ENCODE measurements at regions not wholly inside any gene's neighbourhood (a gene's known extent, or its start where the extent isn't known, plus 50 kb on each side); places are given as distances from the start of the nearest gene placed in this dataset.
A peak's percentile ranks its signal among the peaks of the same experiment; 100 is the strongest.
"Not testable (repeated sequence)": the region's sequence is repeated elsewhere in the genome, so short reads cannot be mapped to it uniquely, and the experiment has no call there.

DNA sequence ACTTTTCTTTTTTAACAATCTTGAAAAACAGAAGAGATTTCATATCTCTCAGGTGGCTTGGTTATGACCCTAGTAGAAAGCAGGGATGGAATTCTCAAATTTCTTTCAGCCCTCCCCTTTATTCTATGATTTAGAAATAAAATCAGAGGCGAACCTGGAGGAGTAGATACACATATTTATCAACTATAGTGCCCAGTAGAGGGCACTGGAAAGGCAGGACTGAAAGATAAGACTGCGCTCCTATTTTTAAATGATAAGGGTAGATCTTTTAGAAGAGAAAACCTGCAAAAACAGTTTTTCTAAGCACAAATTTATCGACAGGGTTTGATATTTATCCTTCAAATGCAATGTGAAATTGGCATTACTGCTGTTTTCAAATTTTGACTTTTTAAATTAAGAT is 1296.6 kb downstream of the EPHA7 start:
- DNase-seq, result no peak

GRCh38 chr6:92121228-92121627 is 1298.1 kb downstream of the EPHA7 start:
- no peak for DNase-seq

- DNase-seq, result no peak
Measured at GRCh38 chr6:92117800-92118199, 1301.6 kb downstream of the EPHA7 start.

DNA sequence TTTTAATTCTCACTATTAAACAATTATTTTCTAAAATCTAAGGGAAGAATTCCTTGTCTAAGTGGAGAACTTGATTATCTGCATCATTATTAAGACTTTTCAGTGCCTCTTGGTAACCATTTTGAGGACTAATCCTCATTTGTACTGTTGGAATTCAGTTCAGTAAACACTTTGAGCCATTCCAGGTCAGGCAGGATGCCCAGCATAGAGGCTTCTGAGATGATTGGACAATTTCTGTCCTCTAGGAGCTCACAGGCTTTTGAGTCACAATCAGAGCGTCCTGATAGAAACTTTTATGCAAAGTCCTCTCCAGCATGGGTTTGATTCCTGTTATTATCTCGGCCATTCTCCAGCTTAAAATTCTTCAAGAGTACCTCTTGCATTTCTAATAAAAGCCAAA is 1304.6 kb downstream of the EPHA7 start:
- DNase-seq, result no peak

- no peak for DNase-seq
Measured at GRCh38 chr6:92114091-92114675, 1305.2 kb downstream of the EPHA7 start.

DNA sequence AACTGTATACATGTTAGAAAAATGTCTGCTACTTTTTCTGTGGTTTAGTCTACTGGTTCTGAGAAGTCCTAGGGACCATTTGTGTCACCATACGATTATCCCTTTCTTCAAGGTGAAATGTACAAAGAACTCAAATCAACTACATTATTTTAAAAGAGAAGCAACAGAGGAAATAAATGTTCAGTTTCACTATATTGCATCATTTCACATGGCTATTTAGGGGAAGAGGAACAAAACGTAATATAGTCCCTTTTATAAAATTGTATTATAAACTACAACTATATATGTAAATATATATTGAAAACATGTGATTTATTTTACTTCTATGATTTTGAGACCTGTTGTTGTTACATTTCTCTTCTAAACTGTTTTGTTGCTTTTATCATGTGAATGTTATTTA is 1308.0 kb downstream of the EPHA7 start:
- no peak for DNase-seq

GRCh38 chr6:92110403-92110802 is 1309.0 kb downstream of the EPHA7 start:
- DNase-seq, result peak; percentile 15 to 25

DNA sequence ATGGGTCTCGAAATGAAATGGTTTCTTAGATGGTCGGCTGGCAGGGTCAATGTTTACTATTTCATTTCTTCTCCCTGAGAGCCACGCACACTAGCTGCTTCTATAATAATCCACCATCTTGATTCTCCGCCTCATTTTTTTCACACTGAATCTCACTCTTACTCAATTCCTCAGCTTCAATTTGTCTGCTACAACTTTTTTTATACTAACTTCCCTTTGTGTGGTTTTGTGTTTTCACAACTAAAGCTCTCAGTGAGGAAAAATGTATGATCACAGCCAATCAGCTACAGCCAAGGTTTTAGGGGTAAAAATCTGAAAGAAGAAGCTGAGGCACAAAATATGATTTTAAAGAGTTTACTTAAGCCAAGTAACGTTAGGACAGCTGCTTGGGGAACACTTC is 1309.4 kb downstream of the EPHA7 start:
- DNase-seq, result no peak

DNA sequence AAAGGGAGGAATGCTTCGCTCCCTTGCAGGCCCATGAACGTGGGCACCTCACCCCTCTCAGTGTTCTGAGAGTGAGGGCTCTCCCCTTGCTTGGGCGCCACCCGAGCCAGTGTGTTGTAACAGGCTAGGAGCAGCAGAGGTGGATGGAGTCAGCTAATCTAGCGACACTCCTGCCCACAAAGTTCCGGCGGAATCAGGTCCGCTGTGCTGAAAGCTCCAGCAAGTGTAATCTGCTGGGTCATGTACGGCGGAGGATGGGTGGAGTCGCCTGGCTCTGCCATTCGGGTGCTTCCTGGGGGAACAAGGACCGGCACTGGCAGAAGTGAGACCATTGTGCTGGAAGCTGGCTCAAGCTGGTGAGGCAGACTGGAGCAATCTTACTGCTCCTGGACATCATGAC is 1310.1 kb downstream of the EPHA7 start:
- DNase-seq, result no peak

GRCh38 chr6:92086750-92087149 is 1332.6 kb downstream of the EPHA7 start:
- no peak for DNase-seq

DNA sequence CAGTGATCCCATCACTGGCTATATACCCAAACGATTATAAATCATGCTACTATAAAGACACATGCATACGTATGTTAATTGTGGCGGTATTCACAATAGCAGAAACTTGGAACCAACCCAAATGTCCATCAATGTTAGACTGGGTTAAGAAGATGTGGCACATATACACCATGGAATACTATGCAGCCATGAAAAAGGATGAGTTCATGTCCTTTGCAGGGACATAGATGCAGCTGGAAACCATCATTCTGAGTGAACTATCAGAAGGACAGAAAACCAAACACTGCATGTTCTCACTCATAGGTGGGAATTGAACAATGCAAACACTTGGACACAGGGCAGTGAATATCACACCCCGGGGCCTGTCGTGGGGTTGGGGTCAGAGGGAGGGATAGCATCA is 1335.4 kb downstream of the EPHA7 start:
- DNase-seq, result not testable (repeated sequence)

GRCh38 chr6:92072387-92072786 is 1347.0 kb downstream of the EPHA7 start:
- DNase-seq, result no peak

GRCh38 chr6:92069781-92070180 is 1349.6 kb downstream of the EPHA7 start:
- no peak for DNase-seq

GRCh38 chr6:92052513-92052912 is 1366.8 kb downstream of the EPHA7 start:
- DNase-seq, result no peak

DNA sequence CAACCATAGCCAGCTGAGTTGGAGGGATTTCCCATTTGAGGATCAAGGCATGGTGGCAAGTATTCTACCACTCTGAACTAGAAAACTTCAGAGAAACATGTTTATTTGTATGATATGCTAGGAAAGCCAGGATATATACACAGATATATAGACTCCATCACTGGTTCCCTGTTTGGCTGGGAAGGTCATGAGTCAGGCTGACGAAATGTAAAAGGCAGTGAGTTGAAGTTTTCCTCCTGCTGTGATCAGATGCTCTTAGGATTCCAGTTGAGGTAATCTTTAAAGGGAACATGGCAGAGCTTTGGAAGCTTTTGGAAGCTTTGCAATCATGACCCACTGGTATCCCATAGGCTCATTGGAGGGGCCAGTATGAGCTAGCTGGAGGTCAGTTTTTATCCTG is 1369.1 kb downstream of the EPHA7 start:
- no peak for DNase-seq

DNA sequence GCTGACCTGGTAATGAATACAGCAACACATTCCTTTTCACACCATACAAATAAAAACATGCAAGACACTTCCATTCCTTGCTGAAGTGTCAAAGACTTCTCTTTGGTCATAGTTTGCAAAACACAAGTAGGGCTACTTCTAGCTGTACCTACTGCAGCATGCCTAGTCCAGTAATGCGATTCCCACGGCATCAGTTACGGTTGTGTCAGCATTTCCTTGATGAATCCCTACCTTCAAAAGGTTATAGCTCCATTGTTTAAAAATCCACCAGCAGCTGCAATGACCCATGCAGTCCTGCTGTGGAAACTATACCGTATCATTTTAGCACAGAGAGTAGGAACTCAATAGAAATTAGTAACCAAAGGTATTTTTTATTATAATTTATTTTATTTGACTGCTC is 1371.5 kb downstream of the EPHA7 start:
- DNase-seq, result no peak

- no peak for DNase-seq
Measured at GRCh38 chr6:92047152-92047850, 1372.1 kb downstream of the EPHA7 start.

DNA sequence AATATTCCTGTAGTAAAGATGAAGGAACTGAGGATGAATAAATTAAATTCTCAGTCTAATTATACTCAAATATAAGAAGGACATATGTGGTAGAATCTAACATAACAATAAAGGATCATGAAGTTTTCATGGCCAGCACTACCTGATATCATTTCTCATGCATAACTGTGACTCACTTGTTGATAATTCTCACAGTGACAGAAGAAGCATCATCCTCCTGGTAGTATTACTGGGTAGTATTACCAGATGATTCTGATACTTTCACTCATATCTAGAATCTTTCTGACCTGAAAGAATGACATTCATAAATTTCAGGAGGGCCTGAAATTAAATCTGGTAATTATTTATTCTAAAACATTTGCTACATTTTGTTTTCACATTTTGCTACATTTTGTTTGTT is 1375.0 kb downstream of the EPHA7 start:
- no peak for DNase-seq

- no peak for DNase-seq
Measured at GRCh38 chr6:92043777-92044176, 1375.6 kb downstream of the EPHA7 start.

- no peak for DNase-seq
Measured at GRCh38 chr6:92026878-92027277, 1392.5 kb downstream of the EPHA7 start.

DNA sequence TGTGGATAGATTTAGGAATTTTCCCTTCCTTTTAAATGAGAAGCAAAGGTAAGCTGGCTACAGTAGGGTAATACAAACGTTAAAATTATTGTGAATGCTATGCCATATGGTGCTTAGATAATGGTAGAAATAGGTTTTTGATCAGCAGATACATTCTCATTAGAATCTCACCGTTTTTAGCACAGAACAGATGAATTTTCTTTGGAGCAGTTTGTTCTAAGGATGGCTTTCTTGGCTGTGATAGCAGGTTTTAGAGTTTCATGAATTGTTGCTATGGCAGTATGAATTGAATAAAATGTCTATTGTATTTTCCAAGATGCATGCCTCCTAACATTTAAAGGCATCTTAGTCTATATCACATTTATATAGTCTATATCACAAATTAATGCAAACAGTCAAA is 1394.5 kb downstream of the EPHA7 start:
- no peak for DNase-seq

DNA sequence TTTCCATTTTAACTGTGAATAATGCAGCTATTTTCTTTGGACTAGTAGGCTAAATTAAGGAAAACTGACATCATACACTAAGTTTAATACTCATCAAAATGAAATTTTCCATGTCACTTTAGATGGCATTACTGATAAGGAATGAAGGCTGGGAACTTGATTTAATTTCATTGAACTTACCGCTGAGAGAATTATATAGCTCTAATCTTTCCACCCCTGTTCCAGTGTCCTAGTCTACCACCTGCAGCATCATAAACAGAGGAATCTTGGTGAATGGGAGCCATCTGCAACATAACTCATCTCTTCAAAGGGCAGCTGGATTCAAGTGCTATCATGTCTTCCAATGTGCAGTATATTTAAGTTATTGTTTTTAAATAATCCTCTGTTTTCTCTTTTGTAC is 1395.2 kb downstream of the EPHA7 start:
- no peak for DNase-seq

GRCh38 chr6:92023410-92023966 is 1395.9 kb downstream of the EPHA7 start:
- DNase-seq, result no peak

GRCh38 chr6:92011681-92012245 is 1407.6 kb downstream of the EPHA7 start:
- no peak for DNase-seq

All from NCI-H187 (cell line).